K562 (cell line): ENCODE measurements at regions not wholly inside any gene's neighbourhood (a gene's known extent, or its start where the extent isn't known, plus 50 kb on each side); places are given as distances from the start of the nearest gene placed in this dataset.

Source experiments
- ATAC-seq: fragments of 200-7000 bp; cut with Tn5 transposase; 3 replicates; pipeline ENCODE4 v1.9.1; 2020; ENCODE audit warnings: moderate library complexity
- BruUV-seq: library from RNA; stranded (reverse); fragments of 400-500 nt; replicated peaks from 2 replicates; lab custom pipeline; 2021; lab: Mats Ljungman, UMichigan
- CTCF ChIA-PET: fragments of 300-600 bp; formaldehyde crosslinking; extraction: SDS; loops from one replicate; lab custom pipeline; 2021; ENCODE audit warnings: low intra/inter-chr PET ratio; lab: Yijun Ruan, JAX
- POLR2A ChIA-PET: fragments of 300-600, 350-650 bp; sonication (Branson Sonifier 250); formaldehyde crosslinking; extraction: SDS; loops from one replicate; lab custom pipeline; 2021; ENCODE audit warnings: antibody characterized with exemption, inconsistent platforms; lab: Yijun Ruan, JAX
- DNase-seq, 4 experiments: peaks; one replicate each; pipeline versions ENCODE4 v3.0.0 to v3.0.0-alpha.2; 2011 to 2018; ENCODE audit warnings: low spot score in 3 of 4, mixed read lengths in 3 of 4; ENCODE audit errors: extremely low read depth in 1 of 4
- FAIRE-seq: peaks from 2 replicates; lab custom pipeline; 2011; peaks lifted over from hg19 to GRCh38; lab: Jason Lieb, UNC
- H2AFZ ChIP-seq: 2 replicates; pipeline ENCODE4 v1.6.0; 2011; ENCODE audit warnings: low read depth, low read length, control low read depth, inconsistent platforms
- H3K27ac ChIP-seq: fragments of 200-600 bp; 3 replicates; pipeline ENCODE4 v1.8.0; 2011; ENCODE audit warnings: low read depth, mild to moderate bottlenecking, control low read depth, inconsistent platforms, low read length, moderate library complexity, mixed read lengths; ENCODE audit errors: extremely low read depth
- H3K27me3 ChIP-seq, 2 experiments: fragments of 300-600 bp in 1 of 2; 2 replicates in 1 of 2; 3 replicates in 1 of 2; pipeline versions ENCODE4 v1.6.0 to v1.8.0; 2011; ENCODE audit warnings: inconsistent platforms in 2 of 2, low read length in 2 of 2, mild to moderate bottlenecking in 1 of 2, mixed read lengths in 1 of 2, moderate library complexity in 1 of 2; ENCODE audit not compliant: control insufficient read depth in 2 of 2, insufficient read depth in 2 of 2
- H3K36me3 ChIP-seq: fragments of 300-600 bp; 3 replicates; pipeline ENCODE4 v1.8.0; 2011; ENCODE audit warnings: mild to moderate bottlenecking, low read length, inconsistent platforms; ENCODE audit not compliant: control insufficient read depth, insufficient read depth
- H3K4me1 ChIP-seq, 2 experiments: fragments of 200-600 bp in 1 of 2; replicated peaks in 1 of 2; 2 replicates in 1 of 2; 3 replicates in 1 of 2; pipeline versions ENCODE4 v1.5.1 to v1.8.0; 2011; ENCODE audit warnings: inconsistent platforms in 2 of 2, low read length in 2 of 2, mild to moderate bottlenecking in 1 of 2, mixed read lengths in 1 of 2, moderate library complexity in 1 of 2; ENCODE audit not compliant: control insufficient read depth in 2 of 2, insufficient read depth in 2 of 2
- H3K4me2 ChIP-seq: 2 replicates; pipeline ENCODE4 v1.6.1; 2011; ENCODE audit warnings: low read length, control low read depth, inconsistent platforms, mixed read lengths; ENCODE audit not compliant: insufficient read depth
- H3K4me3 ChIP-seq: fragments of 200-600 bp; sonication (generic), shearing (Covaris generic); 2 replicates; pipeline ENCODE4 v1.5.1; 2016; ENCODE audit warnings: control low read depth, inconsistent platforms
- H3K79me2 ChIP-seq: fragments of 200-600 bp; 3 replicates; pipeline ENCODE4 v1.8.0; 2011; ENCODE audit warnings: low read length, inconsistent platforms; ENCODE audit not compliant: control insufficient read depth, insufficient read depth
- H3K9ac ChIP-seq, 2 experiments: 2 replicates each; pipeline versions ENCODE4 v1.6.0 to v1.6.1; 2011; ENCODE audit warnings: low read depth in 2 of 2, low read length in 2 of 2, control low read depth in 1 of 2, inconsistent platforms in 1 of 2, mild to moderate bottlenecking in 1 of 2, mixed read lengths in 1 of 2; ENCODE audit not compliant: insufficient read depth in 1 of 2
- H3K9me1 ChIP-seq: one replicate; pipeline ENCODE4 v1.6.0; 2011; ENCODE audit warnings: inconsistent platforms, mild to moderate bottlenecking, low read length, moderate library complexity; ENCODE audit not compliant: control insufficient read depth, insufficient read depth
- H3K9me3 ChIP-seq: replicated peaks from 2 replicates; pipeline ENCODE4 v1.5.1; 2011; ENCODE audit warnings: low read depth, low read length, inconsistent platforms; ENCODE audit not compliant: control insufficient read depth, insufficient read depth
- H4K20me1 ChIP-seq: replicated peaks from 2 replicates; pipeline ENCODE4 v1.6.1; 2011; ENCODE audit warnings: low read length, inconsistent platforms, mixed read lengths; ENCODE audit not compliant: control insufficient read depth, insufficient read depth
- AFF1 ChIP-seq, 2 experiments: fragments of 450-650 bp; IDR thresholded peaks; 2 replicates each; pipeline ENCODE4 v1.6.1; 2018; ENCODE audit warnings: mild to moderate bottlenecking in 2 of 2, low read depth in 1 of 2; ENCODE audit not compliant: partially characterized antibody in 2 of 2
- E2F3 ChIP-seq: fragments of 250-450 bp; sonication (Bioruptor Pico); IDR thresholded peaks from 2 replicates; pipeline ENCODE4 v1.4.0; 2020; ENCODE audit warnings: mild to moderate bottlenecking
- FOXP1 ChIP-seq: sonication (generic); formaldehyde crosslinking; IDR thresholded peaks from 2 replicates; pipeline ENCODE4 v1.8.0; 2022; ENCODE audit warnings: mild to moderate bottlenecking, missing genetic modification reagents
- POLR2H ChIP-seq: IDR thresholded peaks from 2 replicates; pipeline ENCODE4 v1.6.1; 2016; ENCODE audit warnings: missing genetic modification characterization, low read depth, mild to moderate bottlenecking, control low read depth, missing compliant biosample characterization, moderate library complexity
- ZNF124 ChIP-seq: sonication (generic); formaldehyde crosslinking; IDR thresholded peaks from 2 replicates; pipeline ENCODE4 v1.8.1; 2022; ENCODE audit warnings: missing genetic modification reagents
- ZNF224 ChIP-seq: sonication (generic); formaldehyde crosslinking; IDR thresholded peaks from 2 replicates; pipeline ENCODE4 v1.8.0; 2022; ENCODE audit warnings: mild to moderate bottlenecking, missing genetic modification reagents
- WGBS: fragments of 100-300 bp; shearing (Covaris generic); methylation state at CpG from one replicate; pipeline ENCODE4 v1.1.6; 2016; ENCODE audit warnings: low coverage, mixed read lengths; ENCODE audit not compliant: insufficient coverage; ENCODE audit errors: missing lambda C conversion rate; 5-methylcytosine and 5-hydroxymethylcytosine counted together
- in situ Hi-C: fragments of 300-500 bp; cut with MboI; formaldehyde crosslinking; loops from 4 replicates; pipeline ENCODE4 v1.15.0; 2018; ENCODE audit warnings: inconsistent platforms, mixed read lengths
- intact Hi-C: fragments of 100-400 bp; cut with micrococcal nuclease; formaldehyde crosslinking; loops from 2 replicates; pipeline ENCODE4 v1.14.2; 2022
- TF ChIP-seq, protein P1 (sequence below): fragments of 250-450 bp; sonication (Bioruptor Pico); IDR thresholded peaks from 2 replicates; pipeline ENCODE4 v1.6.1; 2021; ENCODE audit warnings: mild to moderate bottlenecking

- TF ChIP-seq AFF1 (IDR thresholded peaks at IDR 0.05; ENCODE audit: low read depth in 1 of 2, partially characterized antibody in 2 of 2), result no peak
Observed at GRCh38 chr18:27666016-27666415, 480.9 kb upstream of the CHST9 start (continued).

- H3K4me2 ChIP-seq, result no peak overlapping the region
- no peak overlapping the region for H2AFZ ChIP-seq
- no peak overlapping the region for H3K27ac ChIP-seq
- H3K4me1 ChIP-seq, result no peaks in the 10 kb centered on the region
- 1% methylated on average over 5 of the region's 5 CpGs for WGBS
- no peak for FAIRE-seq
- no peaks in the 10 kb centered on the region for H3K9me1 ChIP-seq
- H4K20me1 ChIP-seq, result no peaks in the 10 kb centered on the region
- no peak overlapping the region for H3K9ac ChIP-seq
- no peak for ATAC-seq
- no peaks in the 10 kb centered on the region for H3K27me3 ChIP-seq
- in situ Hi-C loops (no loop called here), intact Hi-C loops (no loop called here)
- no peak overlapping the region for H3K4me3 ChIP-seq
- BruUV-seq, result no TSS peak
- H3K36me3 ChIP-seq, result no peaks in the 10 kb centered on the region
- ChIA-PET POLR2A (interaction anchor here (0.6 kb wide), 1 partner anchor 179 kb away, joined by 3 read pairs; no protein-coding TSS in a partner anchor), CTCF (interaction anchor here (0.6 kb wide), 1 partner anchor 705 kb away, joined by 3 read pairs; no protein-coding TSS in a partner anchor)
- H3K9me3 ChIP-seq, result no peaks in the 10 kb centered on the region
- H3K79me2 ChIP-seq, result no peaks in the 10 kb centered on the region
- DNase-seq, result no peak
- TF ChIP-seq, protein P1, sequence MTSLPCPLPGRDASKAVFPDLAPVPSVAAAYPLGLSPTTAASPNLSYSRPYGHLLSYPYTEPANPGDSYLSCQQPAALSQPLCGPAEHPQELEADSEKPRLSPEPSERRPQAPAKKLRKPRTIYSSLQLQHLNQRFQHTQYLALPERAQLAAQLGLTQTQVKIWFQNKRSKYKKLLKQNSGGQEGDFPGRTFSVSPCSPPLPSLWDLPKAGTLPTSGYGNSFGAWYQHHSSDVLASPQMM, result no peak
- TF ChIP-seq ZNF124 (CRISPR knock-in tag) (no peak), E2F3 (CRISPR knock-in tag) (no peak), FOXP1 (no peak), POLR2H (tag) (no peak), ZNF224 (CRISPR knock-in tag) (no peak)
Observed at GRCh38 chr18:27665264-27665799, 480.2 kb upstream of the CHST9 start.
